NOMO-1 treated with DMSO at 0.1 percent for 48 hours (cell line): ENCODE measurements at regions not wholly inside any gene's neighbourhood (a gene's known extent, or its start where the extent isn't known, plus 50 kb on each side); places are given as distances from the start of the nearest gene placed in this dataset.
"Not testable (repeated sequence)": the region's sequence is repeated elsewhere in the genome, so short reads cannot be mapped to it uniquely, and the experiment has no call there.

Experiments
- DNase-seq: peaks from one replicate; lab custom pipeline; 2025; ENCODE audit not compliant: unreplicated experiment; lab: John Stamatoyannopoulos, UW

DNA sequence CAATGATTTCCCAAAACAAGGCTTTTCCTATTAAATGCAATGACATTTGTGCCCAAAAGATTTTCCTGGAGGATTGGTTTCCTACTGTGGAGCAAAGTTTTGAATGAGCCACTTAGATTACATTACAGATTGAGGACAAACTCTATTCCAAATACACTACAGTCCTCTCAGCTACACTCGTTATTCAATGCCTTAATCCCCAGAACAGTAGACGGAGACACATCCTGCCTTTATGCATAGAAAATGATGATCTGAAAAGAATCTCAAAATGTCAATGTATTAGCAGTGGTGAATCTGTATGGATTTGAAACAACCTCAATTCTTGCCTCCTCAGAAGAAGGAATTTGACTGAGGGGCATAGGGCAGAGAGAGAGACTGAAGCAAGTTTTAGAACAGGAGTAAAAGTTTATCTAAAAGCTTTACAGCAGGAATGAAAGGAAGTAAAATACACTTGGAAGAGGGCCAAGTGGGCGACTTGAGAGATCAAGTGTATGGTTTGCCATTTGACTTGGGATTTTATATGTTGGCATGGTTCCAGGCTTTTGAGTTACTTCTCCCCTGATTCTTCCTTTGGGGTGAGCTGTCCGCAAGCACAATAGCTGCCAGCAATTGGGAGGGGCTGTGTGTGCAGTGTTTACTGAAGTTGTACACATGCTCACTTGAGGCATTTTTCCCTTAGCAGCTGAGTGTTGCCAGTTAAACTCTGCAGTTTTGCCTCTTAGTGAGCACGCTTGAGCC is 891.9 kb upstream of the MBL2 start:
- DNase-seq: no peak

DNA sequence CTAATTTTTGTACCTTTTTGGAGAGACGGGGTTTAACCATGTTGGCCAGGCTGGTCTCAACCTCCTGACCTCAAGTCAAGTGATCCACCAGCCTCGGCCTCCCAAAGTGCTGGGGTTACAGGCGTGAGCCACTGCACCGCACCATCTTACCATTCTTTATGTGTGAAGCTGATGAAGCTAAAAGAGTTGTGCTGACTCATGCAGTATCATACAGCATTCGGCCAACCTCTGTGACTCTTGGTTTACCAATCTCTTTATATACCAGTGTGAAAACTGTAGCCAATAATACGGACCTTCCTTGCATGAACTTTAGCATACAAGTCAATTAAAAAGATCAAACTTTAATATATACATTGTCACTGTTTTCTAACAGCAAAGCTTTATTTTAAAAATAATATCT is 878.2 kb upstream of the MBL2 start:
- no peak for DNase-seq

DNA sequence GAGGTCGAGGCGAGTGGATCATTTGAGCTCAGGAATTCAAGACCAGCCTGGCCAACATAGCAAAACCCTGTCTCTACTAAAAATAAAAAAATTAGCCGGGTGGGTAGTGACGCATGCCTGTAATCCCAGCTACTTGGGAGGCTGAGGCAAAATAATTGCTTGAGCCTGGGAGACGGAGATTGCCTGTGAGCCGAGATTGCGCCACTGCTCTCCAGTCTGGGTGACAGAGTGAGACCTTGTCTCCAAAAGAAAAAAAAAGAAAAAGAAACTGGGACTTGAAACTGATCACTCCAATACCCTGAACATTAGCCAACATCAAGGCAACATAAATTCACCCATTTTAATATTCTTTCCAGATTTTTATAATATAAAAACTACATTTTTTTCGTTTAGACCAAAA is 874.6 kb upstream of the MBL2 start:
- DNase-seq: not testable (repeated sequence)

DNA sequence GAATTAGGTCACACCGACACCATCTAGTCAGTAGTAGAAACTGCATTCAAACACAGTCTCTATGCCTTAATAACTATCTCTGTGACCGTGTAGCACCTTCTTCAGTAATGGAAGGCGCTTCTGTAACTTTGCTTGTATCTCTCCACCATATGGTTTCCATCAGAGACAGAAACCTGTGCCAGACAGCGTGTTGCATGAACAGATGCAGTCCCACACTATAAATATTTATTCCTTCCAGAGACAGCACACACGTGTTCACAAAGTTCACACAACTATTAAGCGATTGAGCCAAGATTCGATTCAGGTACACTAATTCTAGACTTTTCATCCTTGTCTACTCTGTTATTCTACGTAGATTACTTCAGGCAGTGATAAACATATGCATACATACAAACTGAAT is 873.9 kb upstream of the MBL2 start:
- no peak for DNase-seq

DNA sequence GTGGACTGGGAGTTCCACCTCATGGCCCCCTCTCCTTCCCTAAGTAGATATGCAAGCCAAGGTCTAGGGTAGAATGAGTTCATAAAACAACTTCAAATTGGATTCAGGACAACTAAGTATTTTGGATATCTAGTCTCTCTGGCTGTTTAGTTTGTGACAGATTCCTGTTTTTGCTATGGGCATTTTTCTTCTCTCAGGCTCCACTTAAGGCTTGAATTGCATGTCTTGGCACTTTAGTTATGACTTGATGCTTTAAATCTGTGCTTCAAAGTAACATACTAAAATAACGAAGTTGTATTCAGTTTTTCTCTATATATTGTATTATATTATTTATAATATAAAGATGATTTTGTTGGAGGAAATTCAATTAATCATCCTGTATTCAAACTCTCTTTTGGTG is 873.4 kb upstream of the MBL2 start:
- DNase-seq: no peak

DNA sequence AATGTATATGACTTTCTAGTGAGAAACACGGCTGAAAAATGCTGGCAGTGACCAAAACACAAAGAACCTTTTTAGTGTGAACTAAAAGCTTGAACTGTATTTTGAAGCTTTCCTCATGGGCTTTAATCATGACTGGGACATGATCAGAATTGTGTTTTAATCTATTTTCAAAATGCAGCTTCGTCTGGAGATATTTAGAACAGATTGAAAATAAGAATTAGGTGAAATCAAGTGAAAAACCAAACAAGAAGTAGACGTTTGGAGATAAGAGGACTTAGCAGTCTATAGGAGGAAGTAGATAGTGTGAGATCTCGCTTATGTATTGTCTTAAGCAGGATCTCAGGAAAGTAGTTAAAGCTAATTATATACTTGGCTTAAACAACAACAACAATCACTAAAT is 865.4 kb upstream of the MBL2 start:
- no peak for DNase-seq

DNA sequence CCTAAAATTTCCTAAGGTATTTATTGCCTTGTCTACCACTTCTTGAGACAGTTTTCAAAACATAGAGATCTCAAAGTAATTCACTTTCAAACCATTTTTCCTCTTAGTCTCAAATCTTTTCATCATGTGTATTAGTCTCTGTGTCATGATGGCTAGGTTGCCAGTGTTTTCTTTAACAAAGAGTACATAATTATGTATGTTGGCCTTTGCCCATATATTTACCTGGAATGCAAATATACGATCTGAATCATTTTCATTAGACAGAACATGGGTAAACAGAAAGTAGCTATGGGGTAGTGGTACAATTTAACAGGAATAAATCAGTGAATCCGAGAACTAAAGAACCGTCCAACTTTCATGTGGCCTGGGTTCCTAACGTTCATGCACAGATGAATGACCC is 852.1 kb upstream of the MBL2 start:
- no peak for DNase-seq

DNA sequence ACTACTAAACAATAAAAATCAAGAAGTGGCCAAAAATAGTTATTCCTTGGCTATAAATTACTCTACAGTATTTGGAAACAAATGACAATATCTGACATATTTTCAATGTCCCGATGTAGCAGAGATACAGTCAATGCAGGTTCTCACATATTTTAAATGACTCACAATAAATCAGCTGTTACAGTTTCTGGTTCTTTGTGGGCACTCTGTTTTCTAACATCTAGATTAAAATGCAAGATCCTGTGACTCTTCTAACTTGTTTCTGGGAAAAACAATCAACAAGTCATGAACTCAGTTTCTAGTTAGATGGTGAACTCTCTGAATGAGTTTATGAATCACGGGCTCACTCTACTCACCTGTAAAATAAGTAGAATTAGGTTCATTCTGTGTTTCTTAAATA is 849.6 kb upstream of the MBL2 start:
- DNase-seq: no peak

DNA sequence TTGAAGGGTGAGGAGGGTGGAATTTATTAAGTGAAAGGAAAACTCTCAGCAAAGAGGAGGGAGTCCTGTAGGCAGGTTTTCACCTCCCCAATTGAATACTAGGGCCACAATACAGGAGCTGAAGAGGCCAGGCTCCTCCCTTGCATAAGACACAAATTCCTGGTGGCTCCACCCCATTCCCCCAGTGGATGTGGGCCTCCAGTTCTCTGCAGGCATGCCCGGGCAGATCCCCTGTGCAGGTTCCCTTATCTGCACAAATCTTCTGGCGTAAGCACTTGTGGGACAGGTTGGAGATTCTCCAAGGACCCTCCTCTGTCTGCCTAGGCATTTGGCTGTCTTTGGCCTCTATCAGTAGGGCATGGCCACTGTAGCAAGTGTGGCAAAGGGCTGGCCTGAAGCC is 847.1 kb upstream of the MBL2 start:
- DNase-seq: no peak

DNA sequence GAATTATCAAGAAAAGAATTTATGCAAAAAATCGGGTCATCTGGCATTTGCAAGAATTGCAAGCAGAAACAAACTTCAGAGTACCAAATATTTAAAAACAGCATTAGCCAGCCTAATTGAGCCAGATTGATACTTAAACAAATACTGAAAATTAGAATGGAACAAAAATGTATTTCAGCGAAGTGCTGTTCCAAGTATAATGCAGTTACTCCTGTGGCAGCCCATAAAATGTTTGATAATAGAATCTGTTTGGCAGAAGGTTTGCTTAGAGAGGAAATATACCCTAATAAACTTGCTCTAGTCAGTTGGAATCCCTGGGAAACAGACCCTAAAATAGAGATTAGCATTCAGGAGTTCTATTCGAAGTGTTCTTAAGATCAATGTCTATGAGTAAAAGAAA is 835.1 kb upstream of the MBL2 start:
- DNase-seq: no peak

DNA sequence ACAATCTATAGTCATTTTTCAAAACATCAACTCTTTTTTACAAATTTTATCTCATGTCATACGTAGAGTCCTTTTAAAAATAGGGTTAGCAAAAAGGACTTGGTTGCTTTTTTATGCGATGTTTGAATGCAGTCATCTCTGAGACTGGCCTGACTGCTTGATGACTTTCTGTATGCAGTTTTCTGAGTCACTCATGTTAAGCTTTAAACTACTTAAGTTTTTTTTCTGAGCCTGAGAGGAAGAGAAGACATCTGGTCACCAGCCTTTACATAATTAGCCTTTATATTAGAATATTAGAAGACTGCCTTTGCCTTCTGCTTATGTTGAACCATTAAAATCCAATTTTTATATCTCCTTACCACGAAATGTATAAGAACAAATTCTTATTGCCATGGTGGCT is 834.4 kb upstream of the MBL2 start:
- DNase-seq: no peak

DNA sequence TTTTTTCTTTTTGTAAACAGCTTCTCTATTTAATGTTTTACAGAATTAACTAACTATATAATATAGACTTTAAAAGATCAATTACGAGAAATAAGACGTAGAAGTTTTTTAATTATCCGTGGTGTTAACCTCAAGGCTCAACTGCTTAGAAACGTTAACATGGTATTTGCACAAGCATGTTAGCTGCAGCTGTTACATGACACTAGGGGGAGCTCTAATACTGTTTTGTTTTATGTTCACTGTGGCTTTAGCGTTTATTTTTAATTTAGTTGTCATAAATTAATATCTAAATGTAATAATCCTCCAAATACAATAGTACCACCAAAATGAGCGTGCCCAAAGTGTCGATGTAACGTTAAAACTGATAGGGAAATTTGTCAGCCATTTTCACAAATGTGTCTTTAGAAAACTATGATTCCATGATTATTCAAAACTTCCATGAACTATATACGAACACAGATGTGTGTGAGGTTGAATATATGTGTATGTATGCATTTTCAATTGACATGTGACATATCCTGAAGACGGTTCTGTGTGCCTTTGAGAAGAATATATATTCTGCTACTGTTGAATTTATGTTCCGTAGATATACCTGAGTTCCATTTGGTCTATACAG is 828.8 kb upstream of the MBL2 start:
- DNase-seq: peak; percentile 11

DNA sequence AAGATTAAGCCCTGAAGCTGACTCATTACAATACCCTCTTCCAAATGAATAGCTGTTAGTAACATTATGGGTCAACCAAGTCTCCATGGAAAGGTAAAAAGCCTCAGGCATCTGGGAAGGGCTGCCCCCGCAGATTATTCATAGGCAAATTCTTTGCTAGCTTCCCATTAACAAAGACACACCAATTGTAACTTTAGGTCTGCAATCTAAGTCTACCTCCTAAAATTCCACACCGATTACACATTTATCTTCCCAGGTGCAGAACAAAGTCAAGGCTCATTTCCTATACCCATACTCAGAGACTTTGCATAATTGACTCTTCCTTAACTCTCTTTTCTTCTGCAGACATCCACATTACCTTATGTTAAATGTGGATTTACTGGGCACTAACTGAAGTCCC is 826.3 kb upstream of the MBL2 start:
- DNase-seq: no peak

DNA sequence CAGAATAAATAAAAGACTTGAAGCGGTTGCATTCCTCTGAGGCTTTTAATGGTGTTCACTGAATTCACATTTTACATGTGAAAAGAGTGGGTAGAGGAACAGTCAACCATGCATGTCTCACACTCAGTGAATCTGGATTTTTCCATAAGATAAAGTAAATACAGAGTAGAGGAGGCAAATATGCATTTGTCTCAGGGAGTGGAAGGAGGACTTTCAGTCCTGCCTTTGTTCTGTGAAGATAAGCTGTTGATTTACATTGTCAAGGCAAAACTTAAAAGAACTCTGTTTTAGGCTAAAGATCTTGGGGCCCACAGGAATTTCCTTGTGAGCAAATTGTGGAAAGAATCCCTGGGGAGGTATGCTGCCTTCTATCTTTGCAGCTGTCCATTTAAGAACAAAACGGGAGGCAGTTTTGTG is 825.3 kb upstream of the MBL2 start:
- no peak for DNase-seq

DNA sequence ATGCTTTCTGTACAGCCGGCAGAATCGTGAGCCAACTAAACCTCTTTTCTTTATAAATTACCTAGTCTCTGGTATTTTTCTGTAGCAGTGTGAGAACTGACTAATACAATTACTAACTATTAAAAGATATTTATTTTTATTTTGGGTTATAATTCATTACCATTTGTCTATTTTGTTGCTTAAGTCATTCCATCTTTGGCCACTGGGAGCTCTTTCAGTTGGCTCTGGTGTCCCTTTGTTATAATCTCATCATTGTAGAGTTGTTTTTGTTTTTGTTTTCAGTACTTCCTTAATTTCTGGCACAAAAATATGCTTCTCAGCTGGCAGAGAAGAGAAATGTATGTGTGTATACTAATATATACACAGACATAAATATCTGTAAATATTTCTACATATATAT is 807.9 kb upstream of the MBL2 start:
- no peak for DNase-seq

DNA sequence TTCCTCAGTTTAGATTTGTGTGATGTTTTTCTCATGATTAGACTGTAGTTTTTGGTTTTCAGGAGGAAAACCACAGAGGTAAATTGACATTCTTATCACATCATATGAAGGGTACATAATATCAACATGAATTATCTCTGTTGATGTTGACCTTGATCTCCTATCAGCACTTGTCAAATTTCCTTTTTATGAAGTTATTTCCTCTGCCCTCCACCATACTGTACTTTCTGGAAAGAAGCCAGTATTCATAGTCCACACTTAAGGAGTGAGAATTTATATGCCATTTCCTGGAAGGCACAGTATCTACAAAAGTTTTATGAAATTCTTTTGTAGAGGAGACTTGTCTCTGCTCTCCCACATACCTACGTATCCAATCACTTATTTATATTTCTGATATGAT is 807.2 kb upstream of the MBL2 start:
- no peak for DNase-seq

DNA sequence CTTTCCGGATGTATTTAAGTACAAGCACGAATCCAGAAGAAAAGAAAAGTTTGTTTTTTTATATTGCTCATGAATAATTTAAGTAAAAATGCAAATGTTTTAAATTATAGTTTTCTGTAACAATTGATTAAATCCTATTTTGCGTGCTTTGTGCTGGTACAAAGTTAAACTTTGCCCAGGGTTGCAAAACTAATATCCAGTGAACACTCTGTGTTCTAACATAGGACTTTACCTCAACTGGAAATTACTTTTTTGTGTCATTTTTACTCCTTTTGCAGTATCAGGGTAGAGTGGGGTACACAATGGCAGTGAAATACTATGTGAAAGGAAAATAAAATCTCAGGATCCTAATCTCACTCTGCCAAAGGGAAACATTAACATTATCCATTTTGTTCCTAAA is 801.4 kb upstream of the MBL2 start:
- no peak for DNase-seq

DNA sequence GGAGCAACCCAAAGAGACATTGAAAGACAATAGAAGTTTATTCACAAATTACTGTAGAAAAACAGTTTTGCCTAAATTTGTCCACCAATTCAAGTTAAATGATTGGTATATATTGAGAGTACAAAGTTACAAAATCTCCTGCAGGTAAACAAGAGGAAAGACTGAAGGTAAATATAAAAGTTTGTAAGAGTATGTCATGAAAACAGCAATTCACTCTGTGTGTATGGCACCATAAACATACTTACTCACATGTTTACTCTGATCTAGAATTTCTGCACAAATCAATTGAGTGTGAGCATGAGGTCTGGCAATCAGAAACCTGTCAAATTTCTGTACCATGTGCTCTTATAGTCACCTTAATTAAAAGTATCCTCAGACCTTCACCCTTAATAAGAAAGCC is 800.9 kb upstream of the MBL2 start:
- DNase-seq: no peak

DNA sequence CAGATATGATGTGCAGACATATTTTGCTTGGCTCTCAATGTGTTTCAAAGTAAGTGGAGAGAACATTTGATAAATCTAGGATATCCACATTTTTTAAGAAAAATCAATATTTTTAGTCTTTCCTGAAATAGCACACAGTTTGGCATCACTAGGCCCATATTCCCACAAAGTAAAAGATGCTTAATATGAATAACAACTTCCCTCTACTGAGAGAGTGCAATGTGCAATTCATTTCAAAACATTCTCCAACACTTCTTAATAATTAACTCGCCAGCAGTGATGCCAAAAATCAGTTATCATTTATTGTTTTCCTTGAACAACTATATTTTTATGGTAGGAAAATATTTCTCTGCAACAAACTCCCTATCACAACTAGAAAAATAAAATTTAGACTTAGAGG is 800.2 kb upstream of the MBL2 start:
- no peak for DNase-seq

DNA sequence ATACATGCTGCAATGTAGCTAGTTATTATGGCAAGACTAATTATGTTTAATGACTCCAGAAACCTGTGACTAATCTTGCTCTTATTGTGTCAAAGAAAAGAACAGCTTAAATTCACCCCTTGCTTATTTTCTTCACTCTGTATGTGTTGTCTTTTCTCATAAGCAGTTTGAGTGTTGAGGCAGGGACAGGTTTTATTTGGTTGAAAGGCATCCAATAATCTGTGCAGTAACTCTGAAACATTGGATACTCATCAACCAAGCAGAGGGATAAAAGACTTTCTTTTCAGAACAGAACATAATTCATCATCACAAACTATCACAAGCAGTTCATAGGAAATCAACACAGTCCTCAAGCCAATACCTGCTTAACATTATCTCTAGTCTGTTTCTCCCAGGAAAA is 797.6 kb upstream of the MBL2 start:
- no peak for DNase-seq

DNA sequence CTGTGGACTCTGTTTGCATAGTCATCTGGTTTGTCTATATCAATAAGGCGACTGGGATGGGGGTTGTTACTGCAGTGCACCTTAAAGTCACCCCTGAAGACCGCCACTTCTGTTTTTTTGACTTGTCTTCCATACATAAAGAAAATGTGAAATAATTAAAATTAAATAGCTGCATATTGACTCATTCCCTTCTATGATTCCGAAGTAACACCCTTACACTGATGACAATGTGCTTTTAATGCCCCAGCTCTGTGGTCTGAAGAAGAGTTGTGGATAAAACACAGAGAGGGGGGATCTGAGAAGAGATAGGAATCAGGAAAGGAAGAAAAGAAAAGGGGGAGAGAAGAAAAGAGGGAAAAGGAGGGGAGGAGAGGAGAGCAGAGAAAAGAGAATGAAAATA is 796.9 kb upstream of the MBL2 start:
- DNase-seq: no peak

DNA sequence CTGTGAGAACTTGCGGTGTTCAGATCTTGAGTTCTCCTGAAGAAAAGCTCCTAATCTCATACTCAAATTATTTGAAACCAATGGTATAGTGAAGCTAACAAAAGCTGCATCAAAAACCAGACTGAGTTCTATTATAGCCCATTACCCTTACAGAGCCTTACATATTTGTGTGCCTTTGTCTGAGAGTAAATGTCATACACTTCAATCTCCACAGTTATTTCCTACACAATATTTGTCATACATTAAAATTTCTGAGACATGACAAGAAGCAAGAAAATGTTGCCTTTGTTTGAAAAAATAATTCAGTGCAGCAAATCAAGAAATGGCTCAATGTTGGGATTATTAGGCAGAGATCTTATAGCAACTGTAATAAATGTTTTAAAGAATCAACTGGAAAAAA is 776.1 kb upstream of the MBL2 start:
- no peak for DNase-seq

DNA sequence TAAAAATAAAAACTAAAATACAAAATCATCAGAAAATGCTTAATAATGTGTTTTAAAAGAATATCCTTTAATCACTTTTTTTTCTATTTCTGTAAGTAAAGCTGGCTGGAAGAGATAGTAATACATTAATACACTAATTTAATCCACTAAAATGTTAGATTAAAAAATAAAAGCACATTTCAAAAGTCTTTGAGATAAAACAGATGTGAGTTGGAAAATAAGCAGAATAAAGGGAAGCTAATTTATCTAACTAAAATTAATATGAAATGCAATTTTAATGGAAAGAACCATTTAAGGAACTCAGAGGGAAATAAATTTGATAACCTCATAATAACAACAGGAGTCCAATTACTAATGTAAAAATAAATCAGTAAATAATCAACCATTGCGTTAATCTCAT is 774.8 kb upstream of the MBL2 start:
- no peak for DNase-seq
